Fibroblast of mammary gland (primary cell): ENCODE measurements at regions not wholly inside any gene's neighbourhood (a gene's known extent, or its start where the extent isn't known, plus 50 kb on each side); places are given as distances from the start of the nearest gene placed in this dataset.

Experiments
- DNase-seq: peaks from one replicate; pipeline ENCODE4 v3.0.0-alpha.2; 2010; ENCODE audit warnings: low read depth
- H3K4me3 ChIP-seq: 2 replicates; pipeline ENCODE4 v1.5.1; 2011; ENCODE audit warnings: low read depth, mild to moderate bottlenecking, low read length, moderate library complexity; ENCODE audit not compliant: control insufficient read depth
- TF ChIP-seq, protein P1 (sequence below): conservative IDR thresholded peaks from 2 replicates; pipeline ENCODE4 v1.5.1; 2011; ENCODE audit warnings: low read depth, low read length, inconsistent platforms; ENCODE audit not compliant: control insufficient read depth, insufficient read depth

GRCh38 chr6:102670735-102671134 lies 1277.2 kb downstream of the GRIK2 start:
- no peak overlapping the region for H3K4me3 ChIP-seq
- TF ChIP-seq, protein P1, sequence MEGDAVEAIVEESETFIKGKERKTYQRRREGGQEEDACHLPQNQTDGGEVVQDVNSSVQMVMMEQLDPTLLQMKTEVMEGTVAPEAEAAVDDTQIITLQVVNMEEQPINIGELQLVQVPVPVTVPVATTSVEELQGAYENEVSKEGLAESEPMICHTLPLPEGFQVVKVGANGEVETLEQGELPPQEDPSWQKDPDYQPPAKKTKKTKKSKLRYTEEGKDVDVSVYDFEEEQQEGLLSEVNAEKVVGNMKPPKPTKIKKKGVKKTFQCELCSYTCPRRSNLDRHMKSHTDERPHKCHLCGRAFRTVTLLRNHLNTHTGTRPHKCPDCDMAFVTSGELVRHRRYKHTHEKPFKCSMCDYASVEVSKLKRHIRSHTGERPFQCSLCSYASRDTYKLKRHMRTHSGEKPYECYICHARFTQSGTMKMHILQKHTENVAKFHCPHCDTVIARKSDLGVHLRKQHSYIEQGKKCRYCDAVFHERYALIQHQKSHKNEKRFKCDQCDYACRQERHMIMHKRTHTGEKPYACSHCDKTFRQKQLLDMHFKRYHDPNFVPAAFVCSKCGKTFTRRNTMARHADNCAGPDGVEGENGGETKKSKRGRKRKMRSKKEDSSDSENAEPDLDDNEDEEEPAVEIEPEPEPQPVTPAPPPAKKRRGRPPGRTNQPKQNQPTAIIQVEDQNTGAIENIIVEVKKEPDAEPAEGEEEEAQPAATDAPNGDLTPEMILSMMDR, result no peak
- no peak for DNase-seq

DNA sequence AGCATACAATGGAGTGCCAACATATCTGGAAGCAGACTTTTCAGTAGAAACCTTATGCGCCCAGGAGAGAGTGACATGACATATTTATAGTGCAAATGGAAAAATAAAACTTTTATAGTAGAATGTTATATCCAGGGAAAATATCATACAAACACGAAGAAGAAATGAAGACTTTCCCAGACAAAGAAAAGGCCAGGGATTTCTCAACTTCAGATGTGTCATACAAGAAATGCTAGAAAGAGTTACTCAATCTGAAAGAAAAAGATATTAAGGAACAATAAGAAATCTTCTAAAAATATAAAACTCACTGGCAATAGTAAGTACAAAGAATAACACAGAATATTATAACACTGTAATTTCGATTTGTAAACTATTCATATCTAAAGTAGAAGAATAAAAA lies 1269.3 kb downstream of the GRIK2 start:
- no peak overlapping the region for H3K4me3 ChIP-seq
- TF ChIP-seq, protein P1, result no peak
- DNase-seq, result no peak

DNA sequence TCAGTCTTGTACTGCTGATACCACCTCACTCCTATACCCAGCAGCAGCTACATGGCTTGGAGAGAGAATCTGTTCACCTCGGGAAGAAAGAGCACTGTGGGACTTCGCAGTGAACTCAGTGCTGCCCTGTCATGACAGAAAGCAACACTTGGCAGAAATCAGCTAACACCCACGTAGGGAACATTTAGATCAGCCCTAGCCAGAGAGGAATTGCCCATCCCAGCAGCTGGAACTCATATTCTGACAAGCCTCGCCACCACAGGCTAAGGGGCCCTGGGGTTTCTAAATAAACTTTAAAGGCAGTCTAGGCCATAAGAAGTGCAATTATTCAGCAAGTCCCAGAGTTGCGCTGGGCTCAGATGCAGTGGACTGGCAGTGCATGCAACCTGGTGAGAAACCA lies 1266.8 kb downstream of the GRIK2 start:
- no peak for DNase-seq
- no peak overlapping the region for H3K4me3 ChIP-seq
- TF ChIP-seq, protein P1, result no peak

GRCh38 chr6:102655823-102656222 lies 1262.3 kb downstream of the GRIK2 start:
- TF ChIP-seq, protein P1, result no peak
- no peak overlapping the region for H3K4me3 ChIP-seq
- no peak for DNase-seq

DNA sequence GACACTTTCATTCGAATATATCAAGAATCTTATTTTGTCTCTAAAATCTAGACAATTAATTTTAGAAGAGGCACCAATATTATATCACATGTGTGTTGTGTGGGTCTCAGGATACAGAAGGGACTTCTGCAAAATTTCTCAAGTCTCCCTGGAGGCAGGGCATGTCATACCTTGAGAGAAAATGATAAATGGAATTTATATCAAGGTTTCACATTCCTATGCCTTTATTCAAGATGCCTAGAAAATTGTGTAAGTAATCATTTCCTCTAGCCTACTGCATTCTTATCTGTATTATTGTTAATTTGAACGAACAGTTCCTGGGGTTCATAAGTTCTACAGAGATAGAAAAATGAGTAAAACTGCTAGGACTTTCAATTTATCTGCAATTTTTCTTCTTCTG lies 1247.9 kb downstream of the GRIK2 start:
- TF ChIP-seq, protein P1, result no peak
- no peak for DNase-seq

DNA sequence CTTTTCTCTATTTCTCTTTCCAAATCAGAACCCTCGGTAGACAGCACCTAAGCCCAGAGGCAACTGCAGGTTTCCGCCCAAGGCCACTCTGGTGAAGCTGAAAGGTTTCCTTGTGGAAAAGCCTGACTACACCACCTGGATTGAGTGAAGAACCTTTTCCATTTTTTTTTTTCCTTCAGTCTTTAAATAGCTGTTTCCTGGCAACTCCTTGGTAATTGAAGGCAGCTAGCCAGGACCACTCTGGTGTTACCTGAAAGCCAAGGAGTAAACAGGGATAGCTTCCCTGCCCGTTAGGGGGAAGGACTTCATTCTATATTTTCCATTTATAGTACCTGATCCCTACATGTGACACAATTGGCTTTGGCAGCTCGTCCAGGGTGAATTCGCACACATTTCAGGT lies 1238.4 kb downstream of the GRIK2 start:
- H3K4me3 ChIP-seq, result no peak overlapping the region
- DNase-seq, result no peak
- TF ChIP-seq, protein P1, result no peak

More for the DNA sequence above, 1247.9 kb downstream of the GRIK2 start:
- H3K4me3 ChIP-seq, result no peak overlapping the region

- no peak for DNase-seq
- H3K4me3 ChIP-seq, result no peak overlapping the region
Observed at GRCh38 chr6:102623201-102623600, 1229.7 kb downstream of the GRIK2 start.

More at GRCh38 chr6:102623201-102623600, 1229.7 kb downstream of the GRIK2 start:
- TF ChIP-seq, protein P1, result no peak
